HepG2 (cell line): ENCODE measurements at regions not wholly inside any gene's neighbourhood (a gene's known extent, or its start where the extent isn't known, plus 50 kb on each side); places are given as distances from the start of the nearest gene placed in this dataset.

Experiments
- ATAC-seq: fragments of 200-7000 bp; cut with Tn5 transposase; 3 replicates; pipeline ENCODE4 v1.9.1; 2020; ENCODE audit warnings: mild to moderate bottlenecking, moderate library complexity
- BruUV-seq: library from RNA; stranded (reverse); fragments of 400-500 nt; replicated peaks from 2 replicates; lab custom pipeline; 2021; lab: Mats Ljungman, UMichigan
- CTCF ChIA-PET: fragments of 300-600 bp; formaldehyde crosslinking; extraction: SDS; loops from one replicate; lab custom pipeline; 2021; ENCODE audit warnings: low total read pairs, inconsistent platforms, low intra/inter-chr PET ratio; lab: Yijun Ruan, JAX
- POLR2A ChIA-PET: fragments of 350-600 bp; sonication (Branson Sonifier 250); formaldehyde crosslinking; loops from one replicate; lab custom pipeline; 2020; ENCODE audit warnings: antibody characterized with exemption, inconsistent platforms; lab: Yijun Ruan, JAX
- DNase-seq: peaks from one replicate; pipeline ENCODE4 v3.0.0-alpha.2; 2015; ENCODE audit warnings: low spot score
- FAIRE-seq: peaks from 3 replicates; lab custom pipeline; 2011; peaks lifted over from hg19 to GRCh38; lab: Jason Lieb, UNC
- H2AFZ ChIP-seq: one replicate; pipeline ENCODE4 v1.6.1; 2011; ENCODE audit warnings: low read length, inconsistent platforms
- H3K27ac ChIP-seq: fragments of 300-600 bp; 3 replicates; pipeline ENCODE4 v1.8.0; 2011; ENCODE audit warnings: mixed run types, mild to moderate bottlenecking, mixed read lengths, low read length, inconsistent platforms; ENCODE audit not compliant: insufficient read depth; ENCODE audit errors: extremely low read length
- H3K27me3 ChIP-seq, 2 experiments: fragments of 200-600 bp in 1 of 2; 2 replicates in 1 of 2; 3 replicates in 1 of 2; pipeline versions ENCODE4 v1.6.0 to v1.8.0; 2011; ENCODE audit warnings: low read length in 2 of 2, mild to moderate bottlenecking in 2 of 2, moderate library complexity in 2 of 2, inconsistent platforms in 1 of 2; ENCODE audit not compliant: insufficient read depth in 2 of 2, control insufficient read depth in 1 of 2
- H3K36me3 ChIP-seq, 2 experiments: fragments of 200-600 bp in 1 of 2; replicated peaks in 1 of 2; 2 replicates in 1 of 2; 3 replicates in 1 of 2; pipeline versions ENCODE4 v1.5.1 to v1.8.0; 2011; ENCODE audit warnings: low read length in 2 of 2, inconsistent platforms in 1 of 2; ENCODE audit not compliant: insufficient read depth in 2 of 2, control insufficient read depth in 1 of 2
- H3K4me1 ChIP-seq: 2 replicates; pipeline ENCODE4 v1.5.1; 2012; ENCODE audit warnings: low read length, inconsistent platforms; ENCODE audit not compliant: insufficient read depth
- H3K4me2 ChIP-seq: 2 replicates; pipeline ENCODE4 v1.6.0; 2011; ENCODE audit warnings: low read depth, low read length, inconsistent platforms
- H3K4me3 ChIP-seq, 3 experiments: fragments of 200-600 bp in 1 of 3; sonication (generic), shearing (Covaris generic) in 1 of 3; replicated peaks in 1 of 3; 2 replicates each; pipeline ENCODE4 v1.5.1; 2011 to 2016; ENCODE audit warnings: low read length in 3 of 3, inconsistent platforms in 2 of 3, low read depth in 2 of 3, mild to moderate bottlenecking in 2 of 3, control low read depth in 1 of 3, mixed read lengths in 1 of 3; ENCODE audit not compliant: insufficient read depth in 1 of 3
- H3K79me2 ChIP-seq: one replicate; pipeline ENCODE4 v1.6.1; 2011; ENCODE audit warnings: low read length, inconsistent platforms; ENCODE audit not compliant: insufficient read depth
- H3K9ac ChIP-seq: 2 replicates; pipeline ENCODE4 v1.6.0; 2011; ENCODE audit warnings: mild to moderate bottlenecking, low read depth, low read length, inconsistent platforms; ENCODE audit not compliant: insufficient read depth
- H3K9me3 ChIP-seq: 2 replicates; pipeline ENCODE4 v1.5.1; 2012; ENCODE audit warnings: mild to moderate bottlenecking, low read length
- H4K20me1 ChIP-seq: 2 replicates; pipeline ENCODE4 v1.6.0; 2011; ENCODE audit warnings: inconsistent platforms, mild to moderate bottlenecking, low read length, moderate library complexity; ENCODE audit not compliant: insufficient read depth
- FOXK2 ChIP-seq: fragments of 450-650 bp; IDR thresholded peaks from 2 replicates; pipeline ENCODE4 v1.6.1; 2016
- GABPA ChIP-seq, 2 experiments: IDR thresholded peaks; 2 replicates each; pipeline ENCODE4 v1.6.1; 2011 to 2016; ENCODE audit warnings: low read depth in 2 of 2, low read length in 1 of 2, missing biosample characterization in 1 of 2, missing genetic modification characterization in 1 of 2
- GFI1 ChIP-seq: sonication (generic); formaldehyde crosslinking; IDR thresholded peaks from 2 replicates; pipeline ENCODE4 v1.5.0; 2020; ENCODE audit warnings: missing genetic modification reagents, mild to moderate bottlenecking, borderline replicate concordance
- JDP2 ChIP-seq: sonication (generic); formaldehyde crosslinking; IDR thresholded peaks from 2 replicates; pipeline ENCODE4 v1.8.1; 2022; ENCODE audit warnings: missing genetic modification reagents, borderline replicate concordance
- ONECUT2 ChIP-seq: sonication (generic); formaldehyde crosslinking; IDR thresholded peaks from 2 replicates; pipeline ENCODE4 v1.4.0; 2020; ENCODE audit warnings: missing genetic modification reagents
- RBM22 ChIP-seq: fragments of 200-400 bp; formaldehyde crosslinking; optimal IDR thresholded peaks from 2 replicates; pipeline ENCODE3; 2017; ENCODE audit warnings: mild to moderate bottlenecking, low read length, moderate library complexity
- ZBTB49 ChIP-seq: sonication (generic); formaldehyde crosslinking; IDR thresholded peaks from 2 replicates; pipeline ENCODE4 v1.4.0; 2020; ENCODE audit warnings: missing genetic modification reagents, borderline replicate concordance
- WGBS: methylation state at CpG from one replicate; pipeline ENCODE4 v1.1.6; 2017; ENCODE audit warnings: low lambda C conversion rate; 5-methylcytosine and 5-hydroxymethylcytosine counted together
- in situ Hi-C: cut with HindIII; loops from 2 replicates; pipeline ENCODE4 v1.10.0; 2017; ENCODE audit warnings: low pct_unique_long_range_greater_than_20kb; ENCODE audit not compliant: extremely low pct_ligation_motif_present
- intact Hi-C: fragments of 100-400 bp; cut with micrococcal nuclease; formaldehyde crosslinking; loops from one replicate; pipeline ENCODE4 v1.10.0; 2022; ENCODE audit not compliant: unreplicated experiment

DNA sequence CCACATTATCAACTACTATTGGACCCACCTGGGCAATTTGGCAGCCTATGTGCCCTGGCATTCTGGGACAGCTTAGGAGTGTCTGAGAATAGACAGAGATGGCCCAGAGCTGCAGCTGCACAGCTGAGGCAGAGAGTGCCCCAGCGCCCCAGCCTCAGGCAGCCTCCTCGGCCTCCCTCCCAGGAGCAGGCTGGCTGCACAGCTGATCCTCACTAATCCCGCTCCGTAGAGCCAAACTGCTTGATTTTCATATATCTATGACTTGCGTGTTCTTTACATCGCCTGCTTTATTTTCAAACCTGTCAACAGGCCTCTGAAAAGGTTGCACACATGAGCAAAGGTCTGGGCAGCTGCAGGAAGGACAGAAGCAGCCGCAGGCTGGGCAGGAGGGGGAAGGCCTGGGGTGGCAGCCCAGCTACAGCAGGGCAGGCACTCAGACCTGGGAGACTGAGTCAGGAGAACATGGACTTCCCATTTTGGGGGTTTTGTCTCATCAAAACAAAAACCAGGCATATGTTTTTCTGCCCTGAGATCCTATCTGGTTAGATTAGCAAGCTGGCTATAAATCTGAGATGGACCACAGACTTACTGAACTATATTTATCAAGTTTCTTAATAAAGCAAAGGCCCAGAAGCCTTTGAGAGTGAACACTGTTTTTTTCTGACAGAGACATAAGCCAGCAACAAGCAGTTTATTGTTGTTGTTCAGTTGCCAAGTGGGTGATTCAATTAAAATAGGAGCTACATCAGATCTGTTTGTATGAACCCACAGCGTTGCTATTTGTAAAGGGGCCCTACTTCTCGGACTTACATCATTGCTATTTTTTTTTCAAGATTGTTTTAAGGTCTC lies 301.8 kb upstream of the DUSP10 start (continued):
- no peak for TF ChIP-seq FOXK2
- no peak for TF ChIP-seq GABPA (IDR thresholded peaks at IDR 0.05; ENCODE audit: low read depth, low read length)
- no peak for TF ChIP-seq GABPA (CRISPR knock-in tag; IDR thresholded peaks at IDR 0.05; ENCODE audit: low read depth)
- TF ChIP-seq GFI1, result no peak
- TF ChIP-seq ZBTB49 (CRISPR knock-in tag), result no peak

- 0 out of 5 replicates have a peak, but pooled peaks cover 0 to 5% of the 10 kb centered on the region in 2 experiments for H3K27me3 ChIP-seq
- DNase-seq (no peak), ATAC-seq (no peak), FAIRE-seq (no peak)
- H3K4me2 ChIP-seq, result no peak overlapping the region
- ChIA-PET CTCF (no interaction called here), POLR2A (no interaction called here)
- no peak overlapping the region for H3K9ac ChIP-seq
- H3K4me1 ChIP-seq, result no peaks in the 10 kb centered on the region
- H4K20me1 ChIP-seq, result no peaks in the 10 kb centered on the region
- H3K36me3 ChIP-seq, result no peaks in the 10 kb centered on the region
- no peak overlapping the region for H3K27ac ChIP-seq
- no peaks in the 10 kb centered on the region for H3K79me2 ChIP-seq
- no TSS peak for BruUV-seq
- no peak overlapping the region for H3K4me3 ChIP-seq
- TF ChIP-seq JDP2 (no peak), RBM22 (no peak), ONECUT2 (no peak)
- H2AFZ ChIP-seq, result no peak overlapping the region
- intact Hi-C loops (no loop called here), in situ Hi-C loops (no loop called here)
- no peaks in the 10 kb centered on the region for H3K9me3 ChIP-seq
- 39% methylated on average over 6 of the region's 6 CpGs for WGBS
Observed at GRCh38 chr1:222042120-222042519, 300.2 kb upstream of the DUSP10 start.
